T-cell (primary cell): ENCODE measurements at regions not wholly inside any gene's neighbourhood (a gene's known extent, or its start where the extent isn't known, plus 50 kb on each side); places are given as distances from the start of the nearest gene placed in this dataset.

Source experiments
- ATAC-seq, 4 experiments: fragments of 200-7000 bp in 3 of 4; fragments of 150-1000 bp in 1 of 4; cut with Tn5 transposase; replicated peaks in 1 of 4; 1 replicate in 3 of 4; 2 replicates in 1 of 4; pipeline ENCODE4 v1.10.0; 2021; ENCODE audit warnings: moderate library complexity in 3 of 4, mild to moderate bottlenecking in 2 of 4, moderate number of reproducible peaks in 1 of 4
- CTCF ChIA-PET, 2 donors: fragments of 300-600 bp; sonication (Branson Sonifier 250); formaldehyde crosslinking; loops; one replicate each; lab custom pipeline; 2022; ENCODE audit warnings: antibody characterized with exemption in 2 of 2; lab: Charles Lee
- POLR2A ChIA-PET, 2 donors: fragments of 300-600 bp; sonication (Branson Sonifier 250); formaldehyde crosslinking; loops; one replicate each; lab custom pipeline; 2022; ENCODE audit warnings: antibody characterized with exemption in 2 of 2; lab: Charles Lee
- DNase-seq, 35 experiments: peaks; one replicate each; pipeline versions ENCODE4 v3.0.0 to v3.0.0-alpha.2; 2013 to 2023
- H3K27ac ChIP-seq: one replicate; pipeline ENCODE4 v1.5.1; 2013; ENCODE audit warnings: low read length
- H3K27me3 ChIP-seq, 2 experiments: replicated peaks in 1 of 2; 1 replicate in 1 of 2; 2 replicates in 1 of 2; pipeline versions ENCODE4 v1.6.1 to v1.7.0; 2013; ENCODE audit warnings: low read length in 1 of 2, mixed read lengths in 1 of 2; ENCODE audit not compliant: control insufficient read depth in 2 of 2, insufficient read depth in 2 of 2; ENCODE audit errors: extremely low read depth in 1 of 2
- H3K36me3 ChIP-seq, 2 donors: 1 replicate in 1 of 2; 2 replicates in 1 of 2; pipeline versions ENCODE4 v1.6.1 to v1.7.0; 2013; ENCODE audit warnings: low read length in 1 of 2; ENCODE audit not compliant: control insufficient read depth in 2 of 2, insufficient read depth in 1 of 2; ENCODE audit errors: extremely low read depth in 1 of 2
- H3K4me1 ChIP-seq, 2 experiments: 1 replicate in 1 of 2; 2 replicates in 1 of 2; pipeline versions ENCODE4 v1.6.1 to v1.7.0; 2013; ENCODE audit warnings: low read length in 2 of 2, mixed read lengths in 1 of 2; ENCODE audit not compliant: insufficient read depth in 2 of 2, control insufficient read depth in 1 of 2; ENCODE audit errors: extremely low read depth in 1 of 2
- H3K4me3 ChIP-seq, 2 donors: 1 replicate in 1 of 2; 2 replicates in 1 of 2; pipeline versions ENCODE4 v1.5.1 to v1.7.0; 2013; ENCODE audit warnings: mild to moderate bottlenecking in 2 of 2, low read length in 1 of 2, moderate library complexity in 1 of 2; ENCODE audit not compliant: control insufficient read depth in 1 of 2; ENCODE audit errors: extremely low read depth in 1 of 2
- H3K9me3 ChIP-seq: 2 replicates; pipeline ENCODE4 v1.7.0; 2013
- H3K27ac Mint-ChIP-seq, 2 donors: one replicate each; pipeline ENCODE4 v1.8.0; 2020 to 2021; ENCODE audit warnings: mild to moderate bottlenecking in 2 of 2, mixed read lengths in 2 of 2
- H3K27me3 Mint-ChIP-seq, 2 donors: one replicate each; pipeline ENCODE4 v1.8.0; 2021 to 2022; ENCODE audit warnings: mixed read lengths in 2 of 2
- H3K36me3 Mint-ChIP-seq: one replicate; pipeline ENCODE4 v1.8.0; 2021; ENCODE audit warnings: mixed read lengths
- H3K4me1 Mint-ChIP-seq, 3 donors: one replicate each; pipeline ENCODE4 v1.8.0; 2020 to 2022; ENCODE audit warnings: mixed read lengths in 3 of 3, mild to moderate bottlenecking in 1 of 3
- H3K4me3 Mint-ChIP-seq, 3 donors: one replicate each; pipeline ENCODE4 v1.8.0; 2020 to 2022; ENCODE audit warnings: mild to moderate bottlenecking in 3 of 3, mixed read lengths in 3 of 3, moderate library complexity in 3 of 3
- H3K9me3 Mint-ChIP-seq, 3 donors: one replicate each; pipeline ENCODE4 v1.8.0; 2020 to 2022; ENCODE audit warnings: mixed read lengths in 3 of 3
- WGBS: methylation state at CpG from one replicate; pipeline ENCODE4 v1.1.5; 2013; ENCODE audit warnings: missing lambda C conversion rate; ENCODE audit not compliant: insufficient coverage; 5-methylcytosine and 5-hydroxymethylcytosine counted together

- peaks cover 0 to 8% (median 0%) of the 10 kb centered on the region in 3 donors for H3K9me3 Mint-ChIP-seq
- no peak overlapping the region for H3K4me3 Mint-ChIP-seq
- ChIA-PET POLR2A (no interaction called here), CTCF (no interaction called here)
- 72% methylated on average over 2 of the region's 3 CpGs for WGBS
- H3K4me1 Mint-ChIP-seq, result no peaks in the 10 kb centered on the region
- Histone ChIP-seq H3K4me3 (no peak overlapping the region), H3K4me1 (no peaks in the 10 kb centered on the region), H3K36me3 (no peaks in the 10 kb centered on the region), H3K27ac (no peak overlapping the region), H3K27me3 (no peaks in the 10 kb centered on the region), H3K9me3 (no peaks in the 10 kb centered on the region)
- peaks cover 2 to 12% of the 10 kb centered on the region in 2 donors for H3K27me3 Mint-ChIP-seq
- no peaks in the 10 kb centered on the region for H3K36me3 Mint-ChIP-seq
- H3K27ac Mint-ChIP-seq, result no peak overlapping the region
- ATAC-seq, result no peak
- DNase-seq, result no peak
Measured at GRCh38 chr5:155753943-155754581, 572.9 kb upstream of the SGCD start.

- H3K36me3 ChIP-seq, result no peaks in the 10 kb centered on the region
- ChIA-PET CTCF (no interaction called here), POLR2A (no interaction called here)
- H3K9me3 Mint-ChIP-seq, result peaks cover 12 to 24% (median 15%) of the 10 kb centered on the region in 3 donors
- H3K4me3 ChIP-seq, result no peak overlapping the region
- H3K27me3 ChIP-seq, result no peaks in the 10 kb centered on the region
- H3K9me3 ChIP-seq, result peaks cover 2% of the 10 kb centered on the region
- H3K27ac ChIP-seq, result no peak overlapping the region
- H3K4me1 Mint-ChIP-seq, result no peaks in the 10 kb centered on the region
- no peak overlapping the region for H3K27ac Mint-ChIP-seq
- DNase-seq, result no peak
- no peak for ATAC-seq
- WGBS, result 100% methylated on average over 2 of the region's 2 CpGs
- no peak overlapping the region for H3K4me3 Mint-ChIP-seq
- H3K27me3 Mint-ChIP-seq, result peaks cover 0 to 6% of the 10 kb centered on the region in 2 donors
- H3K4me1 ChIP-seq, result no peaks in the 10 kb centered on the region
- H3K36me3 Mint-ChIP-seq, result no peaks in the 10 kb centered on the region
Measured at GRCh38 chr5:155759252-155759651, 567.7 kb upstream of the SGCD start.

- Mint-ChIP-seq H3K9me3 (peaks cover 12 to 24% (median 15%) of the 10 kb centered on the region in 3 donors), H3K27me3 (peaks cover 0 to 6% of the 10 kb centered on the region in 2 donors), H3K4me3 (no peak overlapping the region), H3K27ac (no peak overlapping the region), H3K4me1 (no peaks in the 10 kb centered on the region), H3K36me3 (no peaks in the 10 kb centered on the region)
- no peaks in the 10 kb centered on the region for H3K36me3 ChIP-seq
- H3K27ac ChIP-seq, result no peak overlapping the region
- H3K4me1 ChIP-seq, result peaks cover 0 to 2% of the 10 kb centered on the region in 2 experiments
- no peak for DNase-seq
- H3K27me3 ChIP-seq, result no peaks in the 10 kb centered on the region
- ATAC-seq, result no peak
- H3K9me3 ChIP-seq, result peaks cover 2% of the 10 kb centered on the region
- no peak overlapping the region for H3K4me3 ChIP-seq
- ChIA-PET CTCF (interaction anchor here in 1 of 2 donors (0.6 kb wide), 1 partner anchor 35 kb away, joined by 3 read pairs; no protein-coding TSS in a partner anchor), POLR2A (no interaction called here)
Measured at GRCh38 chr5:155759984-155760383, 567.0 kb upstream of the SGCD start.

GRCh38 chr5:155761502-155761901, 565.5 kb upstream of the SGCD start:
- H3K4me3 ChIP-seq, result no peak overlapping the region
- no peak overlapping the region for H3K27ac ChIP-seq
- ChIA-PET POLR2A (no interaction called here), CTCF (no interaction called here)
- 86% methylated on average over 1 of the region's 2 CpGs for WGBS
- H3K27me3 ChIP-seq, result no peaks in the 10 kb centered on the region
- no peaks in the 10 kb centered on the region for H3K36me3 ChIP-seq
- peaks cover 2% of the 10 kb centered on the region for H3K9me3 ChIP-seq
- peaks cover 0 to 4% (median 0%) of the 10 kb centered on the region in 3 donors for H3K4me1 Mint-ChIP-seq
- H3K27me3 Mint-ChIP-seq, result no peaks in the 10 kb centered on the region
- DNase-seq, result no peak
- H3K4me1 ChIP-seq, result peaks cover 0 to 11% of the 10 kb centered on the region in 2 experiments
- H3K27ac Mint-ChIP-seq, result no peak overlapping the region
- no peaks in the 10 kb centered on the region for H3K36me3 Mint-ChIP-seq
- H3K9me3 Mint-ChIP-seq, result peaks cover 12 to 25% (median 15%) of the 10 kb centered on the region in 3 donors
- ATAC-seq, result no peak
- no peak overlapping the region for H3K4me3 Mint-ChIP-seq

- Mint-ChIP-seq H3K4me3 (no peak overlapping the region), H3K27ac (peak overlapping the region in 1 of 2 donors; percentile 78), H3K27me3 (peaks cover 0 to 6% of the 10 kb centered on the region in 2 donors), H3K4me1 (peaks cover 0 to 16% (median 6%) of the 10 kb centered on the region in 3 donors), H3K36me3 (no peaks in the 10 kb centered on the region), H3K9me3 (peaks cover 5 to 15% (median 8%) of the 10 kb centered on the region in 3 donors)
- Histone ChIP-seq H3K36me3 (no peaks in the 10 kb centered on the region), H3K27me3 (no peaks in the 10 kb centered on the region), H3K4me3 (no peak overlapping the region), H3K9me3 (no peaks in the 10 kb centered on the region), H3K4me1 (peaks cover 0 to 28% of the 10 kb centered on the region in 2 experiments), H3K27ac (peak overlapping the region; percentile 71)
- DNase-seq (peak in 3 of 35 experiments; percentile 10 to 39 (median 16)), ATAC-seq (no peak)
- ChIA-PET POLR2A (no interaction called here), CTCF (no interaction called here)
- WGBS, result 60% methylated on average over 2 of the region's 2 CpGs
Measured at GRCh38 chr5:155765715-155766114, 561.2 kb upstream of the SGCD start.

- ChIA-PET CTCF (interaction anchor here in 1 of 2 donors (0.6 kb wide), 1 partner anchor 863 kb away, joined by 3 read pairs; no protein-coding TSS in a partner anchor), POLR2A (interaction anchor here in 1 of 2 donors (0.6 kb wide), 1 partner anchor 122 kb away, joined by 3 read pairs; no protein-coding TSS in a partner anchor)
- H3K27me3 ChIP-seq, result no peaks in the 10 kb centered on the region
- peak in 2 of 35 experiments; percentile 13 to 64 for DNase-seq
- Mint-ChIP-seq H3K27me3 (peaks cover 0 to 6% of the 10 kb centered on the region in 2 donors), H3K9me3 (peaks cover 0 to 7% (median 0%) of the 10 kb centered on the region in 3 donors), H3K4me1 (peaks cover 0 to 16% (median 6%) of the 10 kb centered on the region in 3 donors), H3K27ac (peak overlapping the region in 1 of 2 donors; percentile 31), H3K4me3 (peak overlapping the region in 1 of 3 donors; percentile 19), H3K36me3 (no peaks in the 10 kb centered on the region)
- no peaks in the 10 kb centered on the region for H3K9me3 ChIP-seq
- no peak overlapping the region for H3K4me3 ChIP-seq
- no peaks in the 10 kb centered on the region for H3K36me3 ChIP-seq
- WGBS, result no CpG with 5 or more reads among the region's 2 CpGs
- ATAC-seq, result peak in 2 of 4 experiments; percentile 72 to 74
- H3K27ac ChIP-seq, result peak overlapping the region; percentile 71
- peaks cover 0 to 40% of the 10 kb centered on the region in 2 experiments for H3K4me1 ChIP-seq
Measured at GRCh38 chr5:155767470-155767869, 559.5 kb upstream of the SGCD start.
